ENCODE measurements at regions not wholly inside any gene's neighbourhood (a gene's known extent, or its start where the extent isn't known, plus 50 kb on each side); places are given as distances from the start of the nearest gene placed in this dataset.
"Not testable (repeated sequence)": the region's sequence is repeated elsewhere in the genome, so short reads cannot be mapped to it uniquely, and the experiment has no call there.

GRCh38 chr15:20305912-20306311, 235.7 kb downstream of the GOLGA6L6 start:
- FAIRE-seq; DNase-seq (ENCODE audit: insufficient read length, low spot score): not testable (repeated sequence)

DNA sequence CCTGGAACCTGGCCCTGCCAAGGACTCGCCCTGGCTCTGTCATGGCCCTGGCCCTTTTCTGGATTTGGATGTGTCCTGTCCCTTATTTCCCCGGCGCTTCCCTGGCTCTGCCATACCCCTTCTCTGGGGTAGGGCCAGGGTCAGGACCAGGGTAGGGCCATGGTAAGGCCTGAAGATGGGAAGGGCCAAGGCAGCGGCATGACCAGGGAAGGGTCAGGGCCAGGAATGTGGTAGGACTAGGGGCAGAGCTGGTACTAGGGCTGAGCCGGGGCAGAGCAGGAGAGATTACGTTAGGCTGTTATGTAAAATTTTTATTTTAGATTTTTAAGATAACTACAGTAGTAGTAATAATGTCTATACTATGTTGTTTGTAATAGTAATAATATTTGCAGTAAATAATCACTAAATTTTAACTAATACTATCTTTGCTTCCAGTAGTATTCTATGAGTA, 236.6 kb downstream of the GOLGA6L6 start:
- DNase-seq (ENCODE audit: insufficient read length, low spot score): not testable (repeated sequence)

DNA sequence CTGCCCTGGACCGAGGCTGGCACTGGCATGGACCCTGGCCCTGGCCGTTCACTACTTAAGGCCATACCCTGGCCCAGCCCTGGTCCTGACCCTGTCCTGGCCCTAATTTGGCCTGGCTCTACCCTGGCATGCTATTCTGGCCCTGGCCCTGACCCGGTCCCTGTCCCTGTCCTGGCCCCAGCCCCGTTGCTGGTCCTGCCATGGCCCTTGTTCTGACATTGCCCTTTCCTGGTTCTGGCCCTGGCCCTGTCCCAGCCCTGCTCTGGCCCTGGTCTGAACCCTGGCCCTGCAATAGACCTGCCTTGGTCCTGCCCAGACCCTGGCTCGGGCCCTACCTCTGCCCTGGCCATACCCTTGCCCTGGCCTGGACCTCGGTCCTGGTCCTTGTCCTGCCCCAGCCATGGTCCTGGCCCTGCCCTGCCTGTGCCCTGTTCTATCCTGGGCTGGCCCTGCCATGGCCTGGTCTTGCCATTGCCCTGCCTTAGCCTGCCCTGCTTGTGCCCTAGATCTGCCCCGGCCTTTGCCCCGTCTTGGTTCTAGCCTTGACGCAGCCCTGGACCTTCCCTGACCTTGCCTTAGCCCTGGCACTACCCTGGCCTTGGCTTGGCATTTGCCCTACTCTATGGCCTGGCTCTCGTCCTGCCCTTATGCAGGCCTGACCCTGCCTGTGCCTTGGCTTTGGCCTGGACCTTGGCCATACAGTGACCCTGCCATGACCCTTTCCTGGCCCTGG, 237.2 kb downstream of the GOLGA6L6 start:
- FAIRE-seq; DNase-seq (ENCODE audit: insufficient read length, low spot score): not testable (repeated sequence)

More for the DNA sequence above, 236.6 kb downstream of the GOLGA6L6 start:
- not testable (repeated sequence) for FAIRE-seq

GRCh38 chr15:20303248-20304171, 238.1 kb downstream of the GOLGA6L6 start:
- FAIRE-seq; DNase-seq (ENCODE audit: insufficient read length, low spot score): not testable (repeated sequence)

GRCh38 chr15:20302141-20303069, 239.2 kb downstream of the GOLGA6L6 start:
- FAIRE-seq; DNase-seq (ENCODE audit: insufficient read length, low spot score): not testable (repeated sequence)

GRCh38 chr15:20301471-20302081, 240.0 kb downstream of the GOLGA6L6 start:
- not testable (repeated sequence) for FAIRE-seq; DNase-seq (ENCODE audit: insufficient read length, low spot score)

DNA sequence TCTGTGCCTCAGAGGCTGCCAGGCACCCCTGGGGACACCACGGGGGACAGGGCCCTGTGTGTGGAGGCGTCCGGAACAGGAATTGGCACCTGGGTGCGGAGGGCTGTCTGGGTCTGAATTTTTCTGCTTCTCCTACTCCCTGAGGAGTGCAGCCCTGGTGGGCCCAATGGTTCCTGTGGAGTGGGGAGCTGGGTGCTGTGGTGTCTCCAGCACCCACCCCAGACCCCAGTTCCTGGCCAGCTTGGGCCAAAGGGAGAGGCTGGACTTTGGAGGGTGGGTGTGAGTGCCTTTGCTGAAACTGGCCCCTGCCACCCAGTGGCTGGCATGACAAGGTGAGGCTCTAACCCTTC, 240.6 kb downstream of the GOLGA6L6 start:
- FAIRE-seq; DNase-seq (ENCODE audit: insufficient read length, low spot score): not testable (repeated sequence)

DNA sequence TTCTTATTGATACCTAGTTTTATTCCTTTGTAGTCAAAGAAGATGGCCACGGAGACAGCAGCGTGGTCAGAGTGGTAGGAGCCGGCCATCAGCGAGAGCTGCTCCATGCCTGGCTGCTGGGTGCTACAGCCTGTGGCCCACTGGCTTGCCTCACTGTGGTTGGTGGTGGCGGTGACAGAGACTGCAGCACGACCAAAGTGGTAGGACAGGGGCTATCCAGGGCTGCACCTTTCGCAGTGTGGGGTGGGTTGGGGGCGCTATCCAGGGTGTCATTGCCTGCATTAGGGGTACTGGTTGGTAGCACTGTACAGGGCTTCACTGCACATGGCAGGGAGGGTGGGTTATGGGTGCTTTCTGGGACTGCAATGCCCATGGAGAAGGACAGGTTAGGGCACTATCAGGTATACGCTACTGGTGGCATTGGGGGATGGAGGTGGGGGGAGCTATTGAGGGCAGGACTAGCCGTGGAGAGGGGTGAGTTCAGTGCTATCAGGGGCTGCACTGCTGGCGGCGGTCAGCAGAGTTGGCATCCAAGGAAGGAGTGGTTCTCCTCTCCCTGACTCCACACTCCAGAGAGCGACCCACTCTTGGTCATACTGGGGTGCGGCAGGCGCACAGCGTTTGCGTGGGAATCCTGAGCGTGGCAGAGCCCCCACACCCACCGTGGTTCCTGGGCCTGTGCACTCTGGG, 241.1 kb downstream of the GOLGA6L6 start:
- not testable (repeated sequence) for DNase-seq (ENCODE audit: insufficient read length, low spot score); FAIRE-seq

DNA sequence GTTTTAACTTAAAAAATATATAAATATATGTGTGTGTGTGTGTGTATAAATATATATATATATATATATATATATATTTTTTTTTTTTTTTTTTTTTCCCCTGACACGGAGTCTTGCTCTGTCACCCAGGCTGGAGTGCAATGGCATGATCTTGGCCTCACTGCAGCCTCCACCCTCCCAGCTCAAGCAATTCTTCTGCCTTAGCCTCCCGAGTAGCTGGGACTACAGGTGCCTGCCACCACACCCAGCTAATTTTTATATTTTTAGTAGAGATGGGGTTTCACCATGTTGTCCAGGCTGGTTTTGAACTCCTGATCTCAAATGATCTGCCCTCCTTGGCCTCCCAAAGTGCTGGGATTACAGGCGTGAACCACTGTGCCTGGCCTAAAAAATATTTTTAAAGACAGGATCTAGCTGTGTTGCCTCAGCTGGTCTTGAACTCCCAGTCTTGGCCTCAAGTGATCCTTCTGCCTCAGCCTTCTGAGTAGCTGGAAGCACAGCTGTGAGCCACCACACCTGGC, 243.9 kb downstream of the GOLGA6L6 start:
- not testable (repeated sequence) for FAIRE-seq

GRCh38 chr15:20296261-20296660, 245.3 kb downstream of the GOLGA6L6 start:
- not testable (repeated sequence) for FAIRE-seq; DNase-seq (ENCODE audit: insufficient read length, low spot score)

More for the DNA sequence above, 243.9 kb downstream of the GOLGA6L6 start:
- not testable (repeated sequence) for DNase-seq (ENCODE audit: insufficient read length, low spot score)

DNA sequence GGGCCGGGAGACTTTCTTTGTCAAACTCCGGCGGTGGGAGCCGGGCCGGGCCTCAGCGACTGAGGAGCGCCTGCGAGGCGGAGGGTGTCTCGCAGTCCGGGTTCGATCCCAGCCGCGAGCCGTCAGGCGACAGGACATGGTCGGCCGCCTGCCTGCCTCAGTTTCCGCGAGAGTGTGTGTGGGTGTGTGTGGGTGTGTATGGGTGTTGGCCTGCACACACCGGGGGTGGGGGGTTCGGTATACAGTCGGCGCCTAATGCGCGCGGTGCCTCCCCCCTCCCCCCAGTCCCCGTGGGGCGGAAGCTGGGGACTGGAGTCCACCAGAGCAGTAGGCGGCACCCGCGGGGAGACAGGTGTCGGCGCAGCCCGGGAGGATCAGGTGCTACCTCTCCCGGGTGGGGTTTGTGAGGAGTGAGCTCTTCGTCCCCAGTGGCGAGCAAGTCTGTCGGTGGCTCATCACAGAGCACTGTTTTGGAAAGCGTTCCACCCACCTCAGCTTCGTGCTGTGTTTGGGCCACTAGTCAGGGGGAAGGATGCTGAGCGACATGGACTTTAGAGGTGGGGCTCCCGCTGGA, 246.3 kb downstream of the GOLGA6L6 start:
- FAIRE-seq: no peak
- DNase-seq (ENCODE audit: insufficient read length, low spot score): no peak
- TF ChIP-seq, protein P1, sequence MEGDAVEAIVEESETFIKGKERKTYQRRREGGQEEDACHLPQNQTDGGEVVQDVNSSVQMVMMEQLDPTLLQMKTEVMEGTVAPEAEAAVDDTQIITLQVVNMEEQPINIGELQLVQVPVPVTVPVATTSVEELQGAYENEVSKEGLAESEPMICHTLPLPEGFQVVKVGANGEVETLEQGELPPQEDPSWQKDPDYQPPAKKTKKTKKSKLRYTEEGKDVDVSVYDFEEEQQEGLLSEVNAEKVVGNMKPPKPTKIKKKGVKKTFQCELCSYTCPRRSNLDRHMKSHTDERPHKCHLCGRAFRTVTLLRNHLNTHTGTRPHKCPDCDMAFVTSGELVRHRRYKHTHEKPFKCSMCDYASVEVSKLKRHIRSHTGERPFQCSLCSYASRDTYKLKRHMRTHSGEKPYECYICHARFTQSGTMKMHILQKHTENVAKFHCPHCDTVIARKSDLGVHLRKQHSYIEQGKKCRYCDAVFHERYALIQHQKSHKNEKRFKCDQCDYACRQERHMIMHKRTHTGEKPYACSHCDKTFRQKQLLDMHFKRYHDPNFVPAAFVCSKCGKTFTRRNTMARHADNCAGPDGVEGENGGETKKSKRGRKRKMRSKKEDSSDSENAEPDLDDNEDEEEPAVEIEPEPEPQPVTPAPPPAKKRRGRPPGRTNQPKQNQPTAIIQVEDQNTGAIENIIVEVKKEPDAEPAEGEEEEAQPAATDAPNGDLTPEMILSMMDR (IDR thresholded peaks at IDR 0.05; ENCODE audit: insufficient read depth, missing control alignments): no peak
